IMR-90 (cell line): ENCODE measurements at regions not wholly inside any gene's neighbourhood (a gene's known extent, or its start where the extent isn't known, plus 50 kb on each side); places are given as distances from the start of the nearest gene placed in this dataset.

Experiments used
- BHLHE40 ChIP-seq: fragments of 150-350 bp; IDR thresholded peaks from 2 replicates; pipeline ENCODE4 v1.6.1; 2016; ENCODE audit warnings: mild to moderate bottlenecking, low read depth, low read length
- CEBPB ChIP-seq: IDR thresholded peaks from 2 replicates; pipeline ENCODE4 v1.6.1; 2012; ENCODE audit warnings: low read depth, low read length, improper control_type of control experiment
- MAFK ChIP-seq: IDR thresholded peaks from 2 replicates; pipeline ENCODE4 v1.6.1; 2012; ENCODE audit warnings: low read depth, low read length, improper control_type of control experiment
- MXI1 ChIP-seq: IDR thresholded peaks from 2 replicates; pipeline ENCODE4 v1.6.1; 2012; ENCODE audit warnings: low read depth, mild to moderate bottlenecking, low read length, moderate library complexity, borderline replicate concordance
- POLR2A ChIP-seq: IDR thresholded peaks from 2 replicates; pipeline ENCODE4 v1.6.1; 2012; ENCODE audit warnings: mild to moderate bottlenecking, low read depth, low read length
- RAD21 ChIP-seq: IDR thresholded peaks from 2 replicates; pipeline ENCODE4 v1.6.1; 2012; ENCODE audit warnings: low read length, improper control_type of control experiment
- RFX5 ChIP-seq: IDR thresholded peaks from 2 replicates; pipeline ENCODE4 v1.8.0; 2012; ENCODE audit warnings: low read depth, mild to moderate bottlenecking, low read length, moderate library complexity
- SMC3 ChIP-seq: fragments of 150-350 bp; IDR thresholded peaks from 2 replicates; pipeline ENCODE4 v1.6.1; 2016; ENCODE audit warnings: low read depth, mild to moderate bottlenecking, antibody characterized with exemption, low read length, moderate library complexity
- USF2 ChIP-seq: fragments of 150-350 bp; IDR thresholded peaks from 2 replicates; pipeline ENCODE4 v1.6.1; 2017; ENCODE audit warnings: mild to moderate bottlenecking, antibody characterized with exemption, low read length, low read depth
- TF ChIP-seq, protein P1 (sequence below): conservative IDR thresholded peaks from 2 replicates; pipeline ENCODE4 v1.5.1; 2012; ENCODE audit warnings: mild to moderate bottlenecking, low read depth, low read length, improper control_type of control experiment
- TF ChIP-seq, protein P2 (sequence below): fragments of 150-350 bp; IDR thresholded peaks from 2 replicates; pipeline ENCODE4 v1.6.1; 2016; ENCODE audit warnings: low read depth, mild to moderate bottlenecking, low read length, moderate library complexity, borderline replicate concordance

DNA sequence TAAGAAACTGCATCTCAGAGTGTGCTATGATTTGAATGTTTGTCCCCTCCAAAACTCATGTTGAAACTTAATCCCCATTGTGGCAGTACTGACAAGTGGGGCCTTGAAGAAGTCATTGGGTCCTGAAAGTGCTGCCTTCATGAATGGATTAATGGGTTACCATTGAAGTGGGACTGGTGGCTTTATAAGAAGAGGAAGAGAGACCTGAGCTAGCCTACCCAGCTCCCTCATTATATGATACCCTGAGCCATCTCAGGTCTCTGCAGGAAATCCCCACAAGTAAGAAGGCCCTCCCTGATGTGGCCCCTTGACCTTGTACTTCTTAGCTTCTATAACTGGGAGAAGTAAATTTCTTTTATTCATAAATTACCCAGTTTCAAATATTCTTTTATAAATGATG is 526.8 kb downstream of the XIRP2 start:
- TF ChIP-seq, protein P1, sequence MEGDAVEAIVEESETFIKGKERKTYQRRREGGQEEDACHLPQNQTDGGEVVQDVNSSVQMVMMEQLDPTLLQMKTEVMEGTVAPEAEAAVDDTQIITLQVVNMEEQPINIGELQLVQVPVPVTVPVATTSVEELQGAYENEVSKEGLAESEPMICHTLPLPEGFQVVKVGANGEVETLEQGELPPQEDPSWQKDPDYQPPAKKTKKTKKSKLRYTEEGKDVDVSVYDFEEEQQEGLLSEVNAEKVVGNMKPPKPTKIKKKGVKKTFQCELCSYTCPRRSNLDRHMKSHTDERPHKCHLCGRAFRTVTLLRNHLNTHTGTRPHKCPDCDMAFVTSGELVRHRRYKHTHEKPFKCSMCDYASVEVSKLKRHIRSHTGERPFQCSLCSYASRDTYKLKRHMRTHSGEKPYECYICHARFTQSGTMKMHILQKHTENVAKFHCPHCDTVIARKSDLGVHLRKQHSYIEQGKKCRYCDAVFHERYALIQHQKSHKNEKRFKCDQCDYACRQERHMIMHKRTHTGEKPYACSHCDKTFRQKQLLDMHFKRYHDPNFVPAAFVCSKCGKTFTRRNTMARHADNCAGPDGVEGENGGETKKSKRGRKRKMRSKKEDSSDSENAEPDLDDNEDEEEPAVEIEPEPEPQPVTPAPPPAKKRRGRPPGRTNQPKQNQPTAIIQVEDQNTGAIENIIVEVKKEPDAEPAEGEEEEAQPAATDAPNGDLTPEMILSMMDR = no peak
- TF ChIP-seq RAD21 (no peak), MAFK (no peak), SMC3 (no peak), POLR2A (no peak), BHLHE40 (no peak), MXI1 (no peak), RFX5 (no peak), USF2 (no peak), CEBPB (no peak)
- TF ChIP-seq, protein P2, sequence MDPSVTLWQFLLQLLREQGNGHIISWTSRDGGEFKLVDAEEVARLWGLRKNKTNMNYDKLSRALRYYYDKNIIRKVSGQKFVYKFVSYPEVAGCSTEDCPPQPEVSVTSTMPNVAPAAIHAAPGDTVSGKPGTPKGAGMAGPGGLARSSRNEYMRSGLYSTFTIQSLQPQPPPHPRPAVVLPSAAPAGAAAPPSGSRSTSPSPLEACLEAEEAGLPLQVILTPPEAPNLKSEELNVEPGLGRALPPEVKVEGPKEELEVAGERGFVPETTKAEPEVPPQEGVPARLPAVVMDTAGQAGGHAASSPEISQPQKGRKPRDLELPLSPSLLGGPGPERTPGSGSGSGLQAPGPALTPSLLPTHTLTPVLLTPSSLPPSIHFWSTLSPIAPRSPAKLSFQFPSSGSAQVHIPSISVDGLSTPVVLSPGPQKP = no peak
